Fibroblast of pulmonary artery (primary cell): ENCODE measurements at regions not wholly inside any gene's neighbourhood (a gene's known extent, or its start where the extent isn't known, plus 50 kb on each side); places are given as distances from the start of the nearest gene placed in this dataset.
"Not testable (repeated sequence)": the region's sequence is repeated elsewhere in the genome, so short reads cannot be mapped to it uniquely, and the experiment has no call there.

Experiments
- DNase-seq: peaks from one replicate; pipeline ENCODE4 v3.0.0-alpha.2; 2010; ENCODE audit warnings: low read depth
- H3K4me3 ChIP-seq: replicated peaks from 2 replicates; pipeline ENCODE4 v1.5.1; 2011; ENCODE audit warnings: low read depth, mild to moderate bottlenecking, control low read depth, low read length, moderate library complexity
- TF ChIP-seq, protein P1 (sequence below): IDR thresholded peaks from 2 replicates; pipeline ENCODE4 v1.5.1; 2011; ENCODE audit warnings: mild to moderate bottlenecking, control low read depth, low read length, inconsistent platforms; ENCODE audit errors: missing control alignments

DNA sequence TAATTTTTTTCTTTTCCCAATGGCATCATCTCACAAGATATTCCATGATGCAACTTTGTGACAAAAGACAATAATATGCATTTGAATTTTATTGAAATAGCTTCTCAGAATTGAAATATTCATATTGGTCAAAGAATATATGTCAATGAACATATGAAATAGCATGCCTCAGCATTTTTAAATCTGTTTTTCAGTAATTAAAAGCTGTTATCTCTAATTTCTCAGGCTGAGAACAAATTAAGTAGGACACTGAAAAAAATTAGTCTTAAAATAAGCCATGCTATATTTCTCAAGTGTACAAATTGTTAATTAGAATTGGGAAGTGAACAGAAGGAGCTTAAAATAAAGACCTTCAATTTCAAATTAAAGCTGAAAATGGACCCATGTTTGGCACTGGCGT is 570.1 kb downstream of the MFSD1 start:
- H3K4me3 ChIP-seq: no peak overlapping the region
- no peak for DNase-seq
- TF ChIP-seq, protein P1, sequence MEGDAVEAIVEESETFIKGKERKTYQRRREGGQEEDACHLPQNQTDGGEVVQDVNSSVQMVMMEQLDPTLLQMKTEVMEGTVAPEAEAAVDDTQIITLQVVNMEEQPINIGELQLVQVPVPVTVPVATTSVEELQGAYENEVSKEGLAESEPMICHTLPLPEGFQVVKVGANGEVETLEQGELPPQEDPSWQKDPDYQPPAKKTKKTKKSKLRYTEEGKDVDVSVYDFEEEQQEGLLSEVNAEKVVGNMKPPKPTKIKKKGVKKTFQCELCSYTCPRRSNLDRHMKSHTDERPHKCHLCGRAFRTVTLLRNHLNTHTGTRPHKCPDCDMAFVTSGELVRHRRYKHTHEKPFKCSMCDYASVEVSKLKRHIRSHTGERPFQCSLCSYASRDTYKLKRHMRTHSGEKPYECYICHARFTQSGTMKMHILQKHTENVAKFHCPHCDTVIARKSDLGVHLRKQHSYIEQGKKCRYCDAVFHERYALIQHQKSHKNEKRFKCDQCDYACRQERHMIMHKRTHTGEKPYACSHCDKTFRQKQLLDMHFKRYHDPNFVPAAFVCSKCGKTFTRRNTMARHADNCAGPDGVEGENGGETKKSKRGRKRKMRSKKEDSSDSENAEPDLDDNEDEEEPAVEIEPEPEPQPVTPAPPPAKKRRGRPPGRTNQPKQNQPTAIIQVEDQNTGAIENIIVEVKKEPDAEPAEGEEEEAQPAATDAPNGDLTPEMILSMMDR: no peak

DNA sequence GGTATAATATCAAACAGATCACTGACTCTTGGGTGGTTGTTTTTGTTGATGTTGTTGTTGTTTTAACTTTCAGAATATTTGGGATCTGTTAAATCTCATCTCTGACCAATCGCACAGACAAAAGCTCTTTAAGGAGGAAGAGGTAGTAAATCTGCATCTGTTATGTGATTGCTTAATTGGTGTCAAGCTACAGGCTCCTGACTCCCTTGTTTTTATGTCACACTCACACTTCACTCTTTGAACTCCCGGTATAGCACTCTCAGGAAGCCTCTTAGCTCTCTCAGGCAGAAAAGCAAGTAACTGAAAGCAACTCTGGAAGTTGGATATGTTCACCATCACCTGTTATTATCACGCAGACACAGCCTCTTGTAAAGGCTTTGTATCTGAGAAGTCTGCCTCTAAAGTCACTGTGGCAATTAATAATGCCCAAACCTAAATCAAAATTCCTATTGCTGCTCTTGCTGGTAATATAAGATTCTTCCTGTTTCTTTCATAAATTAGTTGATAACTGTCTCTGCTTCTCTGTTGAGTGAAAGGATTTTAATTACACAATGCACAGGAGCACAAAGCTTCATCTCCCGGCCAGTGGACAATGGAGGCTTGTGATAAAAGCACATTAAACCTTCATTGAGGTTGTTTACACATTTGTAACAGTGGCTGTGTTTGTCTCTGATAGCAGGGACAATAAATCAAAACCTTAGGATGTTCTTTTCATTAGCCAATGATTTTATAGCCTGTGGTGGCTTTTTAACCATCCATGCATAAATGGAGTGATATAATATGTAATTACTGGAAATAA is 576.7 kb downstream of the MFSD1 start:
- no peak overlapping the region for H3K4me3 ChIP-seq
- DNase-seq: no peak

DNA sequence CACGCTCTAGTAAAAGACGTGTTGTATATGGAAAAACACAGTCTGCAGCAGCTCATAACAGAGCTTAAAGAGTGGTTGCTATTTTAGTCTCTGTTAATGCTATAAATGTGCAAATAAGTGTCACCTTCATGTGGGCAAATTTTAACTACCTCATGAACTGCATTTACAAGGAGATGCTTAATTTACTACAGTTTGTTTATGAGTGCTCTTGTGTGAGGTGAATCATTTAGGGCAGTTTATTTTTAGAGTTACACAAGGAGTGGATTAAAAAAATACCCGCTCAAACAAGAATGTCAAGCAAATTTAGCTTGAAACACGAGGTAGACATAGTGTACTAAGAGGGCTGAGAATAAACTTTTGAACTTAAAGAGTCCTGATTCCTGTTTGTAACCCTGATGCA is 579.0 kb downstream of the MFSD1 start:
- TF ChIP-seq, protein P1: no peak
- no peak overlapping the region for H3K4me3 ChIP-seq
- no peak for DNase-seq

More for the DNA sequence above, 576.7 kb downstream of the MFSD1 start:
- TF ChIP-seq, protein P1: no peak

DNA sequence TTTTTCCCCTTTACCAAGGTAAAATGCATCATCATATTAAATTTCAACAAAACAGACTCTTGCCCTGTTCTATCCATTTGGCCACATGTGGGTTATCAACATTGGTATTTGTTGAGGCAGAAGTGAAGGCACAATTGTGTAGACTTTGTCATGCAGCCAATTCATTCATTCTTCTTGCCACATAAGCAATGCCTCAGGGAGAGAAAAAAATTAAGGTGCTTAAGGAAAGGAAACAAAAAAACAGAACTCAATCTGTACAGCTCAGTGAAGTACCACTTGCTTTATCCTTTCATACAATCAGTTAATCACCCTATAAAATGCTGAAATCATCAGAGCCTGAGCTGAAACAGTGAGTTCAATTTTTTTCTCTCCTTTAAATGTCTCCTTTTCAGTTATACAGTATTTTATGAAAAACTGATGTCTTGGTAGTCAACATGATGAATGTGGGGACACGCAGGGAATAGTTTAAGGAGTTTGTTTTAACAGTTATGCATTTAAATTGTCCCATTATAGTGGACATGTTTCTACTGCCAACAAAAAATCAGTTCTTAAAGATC is 588.9 kb downstream of the MFSD1 start:
- TF ChIP-seq, protein P1: no peak
- no peak for DNase-seq
- H3K4me3 ChIP-seq: no peak overlapping the region

DNA sequence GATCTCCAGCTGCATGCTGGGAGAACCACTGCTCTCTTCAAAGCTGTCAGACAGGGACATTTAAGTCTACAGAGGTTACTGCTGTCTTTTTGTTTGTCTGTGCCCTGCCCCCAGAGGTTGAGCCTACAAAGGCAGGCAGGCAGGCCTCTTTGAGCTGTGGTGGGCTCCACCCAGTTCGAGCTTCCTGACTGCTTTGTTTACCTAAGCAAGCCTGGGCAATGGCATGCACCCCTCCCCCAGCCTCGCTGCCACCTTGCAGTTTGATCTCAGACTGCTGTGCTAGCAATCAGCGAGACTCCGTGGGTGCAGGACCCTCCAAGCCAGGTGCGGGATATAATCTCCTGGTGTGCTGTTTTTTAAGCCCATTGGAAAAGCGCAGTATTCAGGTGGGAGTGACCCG is 591.0 kb upstream of the IL12A start:
- H3K4me3 ChIP-seq, DNase-seq: not testable (repeated sequence)

DNA sequence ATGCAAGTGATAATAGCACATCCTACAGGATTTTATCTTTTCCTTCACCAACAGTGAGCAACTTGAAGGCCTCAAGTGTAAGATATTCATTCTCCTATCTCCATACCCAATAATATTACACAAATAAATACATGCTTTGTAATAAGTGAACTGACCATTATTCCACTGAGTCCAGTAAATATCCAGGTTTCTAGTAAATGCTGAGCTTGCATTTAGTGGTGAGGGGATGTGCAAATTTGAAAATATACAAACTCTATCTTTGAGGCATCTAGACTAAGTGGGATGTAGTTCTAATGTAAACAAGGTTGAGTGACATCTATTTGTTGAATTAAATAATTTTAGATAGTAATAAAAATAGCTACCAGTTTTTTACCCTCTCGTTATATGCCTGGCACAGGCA is 587.6 kb upstream of the IL12A start:
- no peak overlapping the region for H3K4me3 ChIP-seq
- TF ChIP-seq, protein P1: no peak
- no peak for DNase-seq

DNA sequence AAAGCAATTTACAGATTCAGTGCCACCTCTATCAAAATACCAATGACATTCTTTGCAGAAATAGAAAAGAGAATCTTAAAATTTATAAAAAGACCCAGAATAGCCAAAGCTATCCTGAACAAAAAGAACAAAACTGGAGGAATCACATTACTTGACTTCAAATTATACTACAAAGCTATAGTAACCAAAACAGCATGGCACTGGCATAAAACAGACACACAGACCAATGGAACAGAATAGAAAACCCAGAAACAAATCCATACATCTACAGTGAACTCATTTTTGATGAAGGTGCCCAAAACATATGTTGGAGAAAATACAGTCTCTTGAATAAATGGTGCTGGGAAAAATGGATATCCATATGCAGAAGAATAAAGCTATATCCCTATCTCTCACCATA is 578.9 kb upstream of the IL12A start:
- not testable (repeated sequence) for H3K4me3 ChIP-seq, DNase-seq

DNA sequence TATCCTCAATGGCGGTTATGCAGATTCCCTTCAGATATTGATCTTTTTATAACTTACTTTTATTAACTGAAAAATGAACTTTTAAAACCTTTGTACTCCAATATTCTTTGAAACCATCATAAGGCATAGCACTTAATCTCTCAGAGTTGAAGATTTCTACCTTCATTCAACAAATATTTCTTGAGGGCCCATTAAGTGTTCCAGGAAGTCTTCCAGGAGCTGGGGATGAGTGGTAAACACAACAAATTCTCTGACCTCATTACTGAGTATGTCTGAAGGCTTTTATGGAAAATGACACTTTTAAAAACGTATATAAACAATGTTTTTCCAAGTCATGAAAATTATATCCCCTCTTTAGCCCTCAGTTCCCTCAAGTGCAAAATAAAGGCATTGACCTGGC is 575.3 kb upstream of the IL12A start:
- no peak for DNase-seq
- TF ChIP-seq, protein P1: no peak
- H3K4me3 ChIP-seq: no peak overlapping the region
